ENCODE measurements at regions not wholly inside any gene's neighbourhood (a gene's known extent, or its start where the extent isn't known, plus 50 kb on each side); places are given as distances from the start of the nearest gene placed in this dataset.

- Histone ChIP-seq H3K27me3 (replicated peaks; ENCODE audit: insufficient read depth) (no peaks in the 10 kb centered on the region), H3F3A (ENCODE audit: insufficient read depth) (peaks cover 12% of the 10 kb centered on the region), H3K4me1 (ENCODE audit: insufficient read depth) (peaks cover 22% of the 10 kb centered on the region), H3K27ac (peak overlapping the region; percentile 1; the same call in 1 of the 2 replicates), H3K9ac (no peak overlapping the region), H2AFZ (0 out of 2 replicates have a peak overlapping the region, but pooled peaks have one; percentile 23), H3K79me2 (ENCODE audit: insufficient read depth) (no peaks in the 10 kb centered on the region), H3K4me2 (ENCODE audit: unreplicated experiment) (no peak overlapping the region), H3K9me3 (ENCODE audit: low read depth) (no peaks in the 10 kb centered on the region), H4K20me1 (ENCODE audit: insufficient read depth) (no peaks in the 10 kb centered on the region), H3K36me3 (ENCODE audit: low read depth) (no peaks in the 10 kb centered on the region), H3K9me2 (ENCODE audit: insufficient read depth) (no peaks in the 10 kb centered on the region), H3K4me3 (no peak overlapping the region)
- no peak for TF ChIP-seq EZH2 (IDR thresholded peaks at IDR 0.05; ENCODE audit: insufficient read depth, poor library complexity, severe bottlenecking)
- TF ChIP-seq EZH2phosphoT487 (IDR thresholded peaks at IDR 0.05; ENCODE audit: insufficient read depth, low read depth), result no peak
- peak; percentile 21 for DNase-seq
- 48 to 50% methylated on average over 2 of the region's 2 CpGs for WGBS, 2 experiments (ENCODE audit: low coverage in 1 of 2, low lambda C conversion rate in 2 of 2, missing lambda C conversion rate in 2 of 2)
- in situ Hi-C loops (cut with MboI), result no loop called here
These were observed 806.1 kb downstream of the TNS3 start for GRCh38 chr7:46775776-46776175.

GRCh38 chr7:46775020-46775419, 806.9 kb downstream of the TNS3 start:
- in situ Hi-C loops (cut with MboI), result no loop called here
- no peak overlapping the region for H3K9ac ChIP-seq

GRCh38 chr7:46774515-46774914, 807.4 kb downstream of the TNS3 start:
- Histone ChIP-seq H3K4me2 (ENCODE audit: unreplicated experiment) (peak overlapping the region; percentile 11), H3K27me3 (replicated peaks; ENCODE audit: insufficient read depth) (no peaks in the 10 kb centered on the region), H3K36me3 (ENCODE audit: low read depth) (no peaks in the 10 kb centered on the region), H2AFZ (no peak overlapping the region), H3K9ac (no peak overlapping the region), H3K4me1 (ENCODE audit: insufficient read depth) (peaks cover 22% of the 10 kb centered on the region), H4K20me1 (ENCODE audit: insufficient read depth) (no peaks in the 10 kb centered on the region), H3K4me3 (no peak overlapping the region), H3K79me2 (ENCODE audit: insufficient read depth) (no peaks in the 10 kb centered on the region), H3K9me3 (ENCODE audit: low read depth) (no peaks in the 10 kb centered on the region), H3F3A (ENCODE audit: insufficient read depth) (peaks cover 12% of the 10 kb centered on the region), H3K9me2 (ENCODE audit: insufficient read depth) (no peaks in the 10 kb centered on the region), H3K27ac (no peak overlapping the region)
- no peak for DNase-seq
- in situ Hi-C loops (cut with MboI), result no loop called here
- WGBS, 2 experiments (ENCODE audit: low coverage in 1 of 2, low lambda C conversion rate in 2 of 2, missing lambda C conversion rate in 2 of 2), result 64 to 93% methylated on average over 1 of the region's 1 CpG
- TF ChIP-seq EZH2phosphoT487 (IDR thresholded peaks at IDR 0.05; ENCODE audit: insufficient read depth, low read depth), result no peak
- TF ChIP-seq EZH2 (IDR thresholded peaks at IDR 0.05; ENCODE audit: insufficient read depth, poor library complexity, severe bottlenecking), result no peak

More at GRCh38 chr7:46775020-46775419, 806.9 kb downstream of the TNS3 start:
- WGBS, 2 experiments (ENCODE audit: low coverage in 1 of 2, low lambda C conversion rate in 2 of 2, missing lambda C conversion rate in 2 of 2), result 36% methylated on average over 1 of the region's 1 CpG
- Histone ChIP-seq H3F3A (ENCODE audit: insufficient read depth) (peaks cover 12% of the 10 kb centered on the region), H3K79me2 (ENCODE audit: insufficient read depth) (no peaks in the 10 kb centered on the region), H3K9me2 (ENCODE audit: insufficient read depth) (no peaks in the 10 kb centered on the region), H3K4me2 (ENCODE audit: unreplicated experiment) (peak overlapping the region; percentile 11), H3K4me1 (ENCODE audit: insufficient read depth) (peaks cover 22% of the 10 kb centered on the region), H3K4me3 (no peak overlapping the region), H2AFZ (0 out of 2 replicates have a peak overlapping the region, but pooled peaks have one; percentile 23), H3K27ac (peak overlapping the region; percentile 1; the same call in 1 of the 2 replicates), H4K20me1 (ENCODE audit: insufficient read depth) (no peaks in the 10 kb centered on the region), H3K36me3 (ENCODE audit: low read depth) (no peaks in the 10 kb centered on the region), H3K27me3 (replicated peaks; ENCODE audit: insufficient read depth) (no peaks in the 10 kb centered on the region), H3K9me3 (ENCODE audit: low read depth) (no peaks in the 10 kb centered on the region)
- no peak for TF ChIP-seq EZH2phosphoT487 (IDR thresholded peaks at IDR 0.05; ENCODE audit: insufficient read depth, low read depth)
- TF ChIP-seq EZH2 (IDR thresholded peaks at IDR 0.05; ENCODE audit: insufficient read depth, poor library complexity, severe bottlenecking), result no peak
- peak; percentile 29 for DNase-seq

- Histone ChIP-seq H3F3A (ENCODE audit: insufficient read depth) (peaks cover 12% of the 10 kb centered on the region), H3K27ac (no peak overlapping the region), H3K9ac (no peak overlapping the region), H3K9me3 (ENCODE audit: low read depth) (no peaks in the 10 kb centered on the region), H4K20me1 (ENCODE audit: insufficient read depth) (no peaks in the 10 kb centered on the region), H3K9me2 (ENCODE audit: insufficient read depth) (no peaks in the 10 kb centered on the region), H3K4me3 (no peak overlapping the region), H2AFZ (peak overlapping the region; percentile 42; the same call in 1 of the 2 replicates), H3K4me1 (ENCODE audit: insufficient read depth) (peaks cover 22% of the 10 kb centered on the region), H3K36me3 (ENCODE audit: low read depth) (no peaks in the 10 kb centered on the region), H3K4me2 (ENCODE audit: unreplicated experiment) (no peak overlapping the region), H3K27me3 (replicated peaks; ENCODE audit: insufficient read depth) (no peaks in the 10 kb centered on the region), H3K79me2 (ENCODE audit: insufficient read depth) (no peaks in the 10 kb centered on the region)
- DNase-seq, result no peak
- in situ Hi-C loops (cut with MboI), result no loop called here
- 100% methylated on average over 1 of the region's 1 CpG for WGBS, 2 experiments (ENCODE audit: low coverage in 1 of 2, low lambda C conversion rate in 2 of 2, missing lambda C conversion rate in 2 of 2)
- TF ChIP-seq EZH2 (IDR thresholded peaks at IDR 0.05; ENCODE audit: insufficient read depth, poor library complexity, severe bottlenecking), result no peak
- no peak for TF ChIP-seq EZH2phosphoT487 (IDR thresholded peaks at IDR 0.05; ENCODE audit: insufficient read depth, low read depth)
These were observed 809.1 kb downstream of the TNS3 start for GRCh38 chr7:46772776-46773175.

GRCh38 chr7:46767071-46767470, 814.8 kb downstream of the TNS3 start:
- WGBS, 2 experiments (ENCODE audit: low coverage in 1 of 2, low lambda C conversion rate in 2 of 2, missing lambda C conversion rate in 2 of 2), result 94 to 96% methylated on average over 1 of the region's 1 CpG
- H3K27ac ChIP-seq, result no peak overlapping the region
- no peak overlapping the region for H3K4me3 ChIP-seq
- no peak for DNase-seq
- H3K79me2 ChIP-seq (ENCODE audit: insufficient read depth), result no peaks in the 10 kb centered on the region
- H3K4me1 ChIP-seq (ENCODE audit: insufficient read depth), result peaks cover 21% of the 10 kb centered on the region
- H3K4me2 ChIP-seq (ENCODE audit: unreplicated experiment), result no peak overlapping the region
- no peaks in the 10 kb centered on the region for H4K20me1 ChIP-seq (ENCODE audit: insufficient read depth)
- in situ Hi-C loops (cut with MboI), result no loop called here
- H3K9me3 ChIP-seq (ENCODE audit: low read depth), result no peaks in the 10 kb centered on the region
- no peaks in the 10 kb centered on the region for H3K27me3 ChIP-seq (replicated peaks; ENCODE audit: insufficient read depth)
- no peak overlapping the region for H3K9ac ChIP-seq
- TF ChIP-seq EZH2 (IDR thresholded peaks at IDR 0.05; ENCODE audit: insufficient read depth, poor library complexity, severe bottlenecking), result no peak
- no peak for TF ChIP-seq EZH2phosphoT487 (IDR thresholded peaks at IDR 0.05; ENCODE audit: insufficient read depth, low read depth)
- H3K36me3 ChIP-seq (ENCODE audit: low read depth), result no peaks in the 10 kb centered on the region
- H3K9me2 ChIP-seq (ENCODE audit: insufficient read depth), result no peaks in the 10 kb centered on the region
- H3F3A ChIP-seq (ENCODE audit: insufficient read depth), result peaks cover 8% of the 10 kb centered on the region
- H2AFZ ChIP-seq, result no peak overlapping the region

Data from GM23248 (cell line).